ENCODE measurements at regions not wholly inside any gene's neighbourhood (a gene's known extent, or its start where the extent isn't known, plus 50 kb on each side); places are given as distances from the start of the nearest gene placed in this dataset.
"Not testable (repeated sequence)": the region's sequence is repeated elsewhere in the genome, so short reads cannot be mapped to it uniquely, and the experiment has no call there.

DNA sequence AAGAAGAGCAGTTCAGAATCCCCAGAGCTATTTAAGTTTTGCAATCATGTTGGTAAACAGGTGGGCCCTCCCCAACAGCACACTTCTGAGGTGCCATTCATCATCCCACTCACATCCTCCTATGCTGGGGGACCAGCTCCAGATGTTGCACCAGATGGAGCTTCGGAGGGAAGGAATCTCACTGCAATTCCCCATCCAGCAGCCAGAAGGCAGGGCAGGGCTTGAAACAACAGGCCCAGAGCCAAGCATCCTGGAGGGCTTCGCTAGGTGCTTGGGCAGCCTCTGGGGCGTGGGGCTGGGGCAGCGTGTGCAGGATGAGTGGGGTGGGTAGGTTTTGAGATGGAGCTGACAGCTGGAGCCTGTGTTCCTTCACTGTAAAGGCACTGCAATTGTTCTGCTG lies 73.6 kb downstream of the ATP6V0E2 start:
- TF ChIP-seq, protein P1, sequence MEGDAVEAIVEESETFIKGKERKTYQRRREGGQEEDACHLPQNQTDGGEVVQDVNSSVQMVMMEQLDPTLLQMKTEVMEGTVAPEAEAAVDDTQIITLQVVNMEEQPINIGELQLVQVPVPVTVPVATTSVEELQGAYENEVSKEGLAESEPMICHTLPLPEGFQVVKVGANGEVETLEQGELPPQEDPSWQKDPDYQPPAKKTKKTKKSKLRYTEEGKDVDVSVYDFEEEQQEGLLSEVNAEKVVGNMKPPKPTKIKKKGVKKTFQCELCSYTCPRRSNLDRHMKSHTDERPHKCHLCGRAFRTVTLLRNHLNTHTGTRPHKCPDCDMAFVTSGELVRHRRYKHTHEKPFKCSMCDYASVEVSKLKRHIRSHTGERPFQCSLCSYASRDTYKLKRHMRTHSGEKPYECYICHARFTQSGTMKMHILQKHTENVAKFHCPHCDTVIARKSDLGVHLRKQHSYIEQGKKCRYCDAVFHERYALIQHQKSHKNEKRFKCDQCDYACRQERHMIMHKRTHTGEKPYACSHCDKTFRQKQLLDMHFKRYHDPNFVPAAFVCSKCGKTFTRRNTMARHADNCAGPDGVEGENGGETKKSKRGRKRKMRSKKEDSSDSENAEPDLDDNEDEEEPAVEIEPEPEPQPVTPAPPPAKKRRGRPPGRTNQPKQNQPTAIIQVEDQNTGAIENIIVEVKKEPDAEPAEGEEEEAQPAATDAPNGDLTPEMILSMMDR (IDR thresholded peaks at IDR 0.05; ENCODE audit: low read length): not testable (repeated sequence)
- TF ChIP-seq EZH2 (IDR thresholded peaks at IDR 0.05; ENCODE audit: borderline replicate concordance, low read length): not testable (repeated sequence)
